A673 (cell line): ENCODE measurements at regions not wholly inside any gene's neighbourhood (a gene's known extent, or its start where the extent isn't known, plus 50 kb on each side); places are given as distances from the start of the nearest gene placed in this dataset.

Experiments used
- BruUV-seq: library from RNA; stranded (reverse); fragments of 400-500 nt; replicated peaks from 2 replicates; lab custom pipeline; 2021; lab: Mats Ljungman, UMichigan
- CTCF ChIA-PET: fragments of 300-600 bp; sonication (Branson Sonifier 250); formaldehyde crosslinking; loops from one replicate; lab custom pipeline; 2022; ENCODE audit warnings: antibody characterized with exemption; lab: Charles Lee
- POLR2A ChIA-PET: fragments of 300-600 bp; sonication (Branson Sonifier 250); formaldehyde crosslinking; loops from one replicate; lab custom pipeline; 2022; ENCODE audit warnings: antibody characterized with exemption; ENCODE audit not compliant: low non-redundant PET; lab: Charles Lee
- DNase-seq: peaks from one replicate; pipeline ENCODE4 v3.0.0-alpha.2; 2015; ENCODE audit warnings: low spot score
- H3K27ac ChIP-seq: fragments of 200-600 bp; sonication (generic); 2 replicates; pipeline ENCODE4 v1.5.1; 2016; ENCODE audit warnings: mixed run types, low read depth, mild to moderate bottlenecking, mixed read lengths, antibody characterized with exemption, low read length; ENCODE audit not compliant: poor library complexity, severe bottlenecking
- H3K27me3 ChIP-seq: fragments of 200-600 bp; sonication (generic); replicated peaks from 2 replicates; pipeline ENCODE4 v1.6.1; 2017; ENCODE audit warnings: mixed run types, low read depth, mild to moderate bottlenecking, mixed read lengths, antibody characterized with exemption, low read length; ENCODE audit not compliant: insufficient read depth, poor library complexity
- H3K36me3 ChIP-seq: fragments of 200-600 bp; sonication (generic); 2 replicates; pipeline ENCODE4 v1.6.1; 2016; ENCODE audit warnings: mixed run types, mild to moderate bottlenecking, mixed read lengths, antibody characterized with exemption, low read length; ENCODE audit not compliant: insufficient read depth, poor library complexity, severe bottlenecking
- H3K4me1 ChIP-seq: fragments of 200-600 bp; sonication (generic); 2 replicates; pipeline ENCODE4 v1.6.1; 2017; ENCODE audit warnings: mixed run types, mild to moderate bottlenecking, mixed read lengths, antibody characterized with exemption, low read length; ENCODE audit not compliant: insufficient read depth, poor library complexity, severe bottlenecking
- H3K4me3 ChIP-seq: fragments of 200-600 bp; sonication (generic); 2 replicates; pipeline ENCODE4 v1.5.1; 2016; ENCODE audit warnings: low read depth, mixed run types, mild to moderate bottlenecking, mixed read lengths, low read length; ENCODE audit not compliant: poor library complexity, severe bottlenecking
- H3K9me3 ChIP-seq: fragments of 200-600 bp; sonication (generic); 2 replicates; pipeline ENCODE4 v1.6.1; 2016; ENCODE audit warnings: mixed run types, low read depth, mild to moderate bottlenecking, mixed read lengths, antibody characterized with exemption, low read length; ENCODE audit not compliant: poor library complexity, severe bottlenecking
- CTCF ChIP-seq: fragments of 300-800, 200-600 bp; sonication (generic); conservative IDR thresholded peaks from 2 replicates; pipeline ENCODE4 v1.5.1; 2017; ENCODE audit warnings: low read depth, mild to moderate bottlenecking, antibody characterized with exemption, low read length, moderate library complexity, mixed read lengths
- EZH2 ChIP-seq: fragments of 200-600 bp; sonication (generic); IDR thresholded peaks from 2 replicates; pipeline ENCODE4 v1.6.1; 2017; ENCODE audit warnings: borderline replicate concordance, low read depth, mild to moderate bottlenecking, mixed read lengths, antibody characterized with exemption, low read length; ENCODE audit not compliant: poor library complexity, severe bottlenecking
- intact Hi-C: fragments of 100-400 bp; cut with micrococcal nuclease; formaldehyde crosslinking; loops from one replicate; pipeline ENCODE4 v1.10.0; 2022; ENCODE audit not compliant: unreplicated experiment

- H3K27ac ChIP-seq: no peak overlapping the region
- H3K27me3 ChIP-seq: no peaks in the 10 kb centered on the region
- ChIA-PET CTCF (no interaction called here), POLR2A (no interaction called here)
- DNase-seq: no peak
- no peaks in the 10 kb centered on the region for H3K9me3 ChIP-seq
- intact Hi-C loops: no loop called here
- TF ChIP-seq EZH2 (no peak), CTCF (no peak)
- no peaks in the 10 kb centered on the region for H3K36me3 ChIP-seq
- no peak overlapping the region for H3K4me3 ChIP-seq
- BruUV-seq: no TSS peak
- H3K4me1 ChIP-seq: no peaks in the 10 kb centered on the region
Observed at GRCh38 chr15:37813306-37813705, 121.1 kb upstream of the TMCO5A start.

GRCh38 chr15:37814847-37815515 lies 119.5 kb upstream of the TMCO5A start:
- H3K9me3 ChIP-seq: no peaks in the 10 kb centered on the region
- DNase-seq: no peak
- H3K4me3 ChIP-seq: no peak overlapping the region
- ChIA-PET POLR2A (no interaction called here), CTCF (no interaction called here)
- no peaks in the 10 kb centered on the region for H3K4me1 ChIP-seq
- no peaks in the 10 kb centered on the region for H3K36me3 ChIP-seq
- no TSS peak for BruUV-seq
- H3K27me3 ChIP-seq: no peaks in the 10 kb centered on the region
- H3K27ac ChIP-seq: no peak overlapping the region
- TF ChIP-seq EZH2 (no peak), CTCF (no peak)
- intact Hi-C loops: no loop called here

DNA sequence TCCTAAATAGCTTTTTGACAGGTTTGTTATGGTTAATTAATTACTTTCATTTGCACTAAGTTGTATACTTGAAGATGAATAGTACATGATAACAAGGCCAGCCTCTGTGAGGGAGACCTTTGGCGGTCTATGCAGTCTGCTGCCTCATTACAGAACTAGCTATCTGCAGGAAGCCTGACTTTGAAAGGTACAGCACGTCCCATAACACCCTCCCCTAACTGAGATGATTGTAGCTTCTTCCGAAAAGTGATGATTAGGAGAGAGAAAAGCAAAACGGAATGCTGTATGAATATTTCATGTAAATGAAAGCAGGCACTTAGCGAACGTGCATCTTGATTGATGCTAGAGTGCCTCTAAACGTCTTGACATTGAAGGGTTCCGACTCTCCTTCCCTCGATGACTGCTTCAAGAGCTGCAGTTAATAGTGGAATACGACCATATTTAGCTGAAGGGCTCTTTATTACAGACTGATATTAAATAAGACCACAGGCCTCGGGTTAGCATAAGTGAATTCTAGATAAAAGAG lies 116.2 kb upstream of the TMCO5A start:
- POLR2A ChIA-PET: no interaction called here
- DNase-seq: no peak
- no peaks in the 10 kb centered on the region for H3K36me3 ChIP-seq
- intact Hi-C loops: no loop called here
- no peaks in the 10 kb centered on the region for H3K9me3 ChIP-seq
- H3K4me1 ChIP-seq: no peaks in the 10 kb centered on the region
- no peak overlapping the region for H3K27ac ChIP-seq
- no peaks in the 10 kb centered on the region for H3K27me3 ChIP-seq
- no TSS peak for BruUV-seq
- H3K4me3 ChIP-seq: no peak overlapping the region
- TF ChIP-seq CTCF (no peak), EZH2 (no peak)
- CTCF ChIA-PET: no interaction called here
